Keratinocyte (primary cell): ENCODE measurements at regions not wholly inside any gene's neighbourhood (a gene's known extent, or its start where the extent isn't known, plus 50 kb on each side); places are given as distances from the start of the nearest gene placed in this dataset.

Source experiments
- DNase-seq: peaks from one replicate; pipeline ENCODE4 v3.0.0-alpha.2; 2011; ENCODE audit warnings: low read depth, missing footprints, low spot score
- FAIRE-seq: peaks from 2 replicates; lab custom pipeline; 2011; peaks lifted over from hg19 to GRCh38; lab: Jason Lieb, UNC
- H2AFZ ChIP-seq: 2 replicates; pipeline ENCODE4 v1.6.0; 2012; ENCODE audit warnings: low read length, control low read depth, inconsistent platforms; ENCODE audit not compliant: control insufficient read depth
- H3K27ac ChIP-seq: 2 replicates; pipeline ENCODE4 v1.5.1; 2011; ENCODE audit warnings: low read length; ENCODE audit not compliant: control insufficient read depth, insufficient read depth
- H3K27me3 ChIP-seq: 3 replicates; pipeline ENCODE4 v1.6.0; 2011; ENCODE audit warnings: low read length; ENCODE audit not compliant: control insufficient read depth, insufficient read depth; ENCODE audit errors: extremely low read depth
- H3K36me3 ChIP-seq, 2 experiments: 2 replicates in 1 of 2; 3 replicates in 1 of 2; pipeline ENCODE4 v1.5.1; 2011; ENCODE audit warnings: low read length in 2 of 2, mild to moderate bottlenecking in 1 of 2; ENCODE audit not compliant: control insufficient read depth in 2 of 2, insufficient read depth in 2 of 2; ENCODE audit errors: extremely low read depth in 1 of 2
- H3K4me1 ChIP-seq: 3 replicates; pipeline ENCODE4 v1.5.1; 2011; ENCODE audit warnings: low read length; ENCODE audit not compliant: control insufficient read depth, insufficient read depth; ENCODE audit errors: extremely low read depth
- H3K4me2 ChIP-seq: 3 replicates; pipeline ENCODE4 v1.6.0; 2011; ENCODE audit warnings: low read depth, low read length; ENCODE audit not compliant: control insufficient read depth, insufficient read depth; ENCODE audit errors: extremely low read depth
- H3K4me3 ChIP-seq, 3 experiments: fragments of 200-600 bp in 1 of 3; sonication (generic) in 1 of 3; 2 replicates in 2 of 3; 3 replicates in 1 of 3; pipeline ENCODE4 v1.5.1; 2011 to 2016; ENCODE audit warnings: low read length in 3 of 3, mild to moderate bottlenecking in 3 of 3, control low read depth in 2 of 3, inconsistent platforms in 1 of 3, low read depth in 1 of 3, mixed read lengths in 1 of 3, mixed run types in 1 of 3, moderate library complexity in 1 of 3; ENCODE audit not compliant: control insufficient read depth in 2 of 3, insufficient read depth in 2 of 3; ENCODE audit errors: extremely low read depth in 1 of 3
- H3K79me2 ChIP-seq: 2 replicates; pipeline ENCODE4 v1.6.0; 2012; ENCODE audit warnings: low read length; ENCODE audit not compliant: control insufficient read depth, insufficient read depth
- H3K9ac ChIP-seq: 3 replicates; pipeline ENCODE4 v1.6.0; 2011; ENCODE audit warnings: low read length; ENCODE audit not compliant: control insufficient read depth, insufficient read depth; ENCODE audit errors: extremely low read depth
- H3K9me1 ChIP-seq: 3 replicates; pipeline ENCODE4 v1.6.0; 2011; ENCODE audit warnings: low read length; ENCODE audit not compliant: control insufficient read depth, insufficient read depth; ENCODE audit errors: extremely low read depth
- H3K9me3 ChIP-seq: 2 replicates; pipeline ENCODE4 v1.5.1; 2012; ENCODE audit warnings: low read depth, low read length; ENCODE audit not compliant: control insufficient read depth
- H4K20me1 ChIP-seq: 3 replicates; pipeline ENCODE4 v1.6.0; 2011; ENCODE audit warnings: low read length; ENCODE audit not compliant: control insufficient read depth, insufficient read depth; ENCODE audit errors: extremely low read depth
- EZH2 ChIP-seq: IDR thresholded peaks from one replicate; pipeline ENCODE4 v1.6.1; 2012; ENCODE audit warnings: inconsistent platforms, mild to moderate bottlenecking, low read length, moderate library complexity
- dilution Hi-C: fragments of 300-500 bp; cut with MboI; formaldehyde crosslinking; loops from one replicate; pipeline ENCODE4 v1.7.0; 2020; ENCODE audit warnings: low sequenced_read_pairs; ENCODE audit not compliant: extremely low pct_ligation_motif_present
- TF ChIP-seq, protein P1 (sequence below), 3 experiments: IDR thresholded peaks in 1 of 3; conservative IDR thresholded peaks in 1 of 3; optimal IDR thresholded peaks in 1 of 3; 2 replicates in 2 of 3; 3 replicates in 1 of 3; pipeline versions ENCODE3 to v1.5.1; 2011; ENCODE audit warnings: low read length in 3 of 3, mild to moderate bottlenecking in 3 of 3, moderate library complexity in 2 of 3, control low read depth in 1 of 3, inconsistent platforms in 1 of 3; ENCODE audit not compliant: insufficient read depth in 2 of 3; ENCODE audit errors: extremely low read depth in 1 of 3

DNA sequence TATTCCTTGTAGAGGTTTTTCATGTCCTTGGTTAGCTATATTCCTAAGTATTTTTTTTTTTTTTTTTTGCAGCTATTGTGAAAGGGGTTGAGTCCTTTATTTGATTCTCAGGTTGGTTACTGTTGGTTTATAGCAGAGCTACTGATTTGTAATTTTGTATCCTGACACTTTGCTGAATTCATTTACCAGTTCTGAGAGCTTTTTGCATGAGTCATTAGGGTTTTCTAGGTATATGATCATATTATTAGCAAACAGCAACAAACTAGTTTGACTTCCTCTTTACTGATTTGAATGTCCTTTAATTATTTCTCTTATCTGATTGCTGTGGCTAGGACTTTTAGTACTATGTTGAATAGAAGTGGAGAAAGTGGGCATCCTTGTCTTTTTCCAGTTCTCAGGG, 737.4 kb downstream of the ZNF385D start:
- TF ChIP-seq EZH2, result no peak
- TF ChIP-seq, protein P1, sequence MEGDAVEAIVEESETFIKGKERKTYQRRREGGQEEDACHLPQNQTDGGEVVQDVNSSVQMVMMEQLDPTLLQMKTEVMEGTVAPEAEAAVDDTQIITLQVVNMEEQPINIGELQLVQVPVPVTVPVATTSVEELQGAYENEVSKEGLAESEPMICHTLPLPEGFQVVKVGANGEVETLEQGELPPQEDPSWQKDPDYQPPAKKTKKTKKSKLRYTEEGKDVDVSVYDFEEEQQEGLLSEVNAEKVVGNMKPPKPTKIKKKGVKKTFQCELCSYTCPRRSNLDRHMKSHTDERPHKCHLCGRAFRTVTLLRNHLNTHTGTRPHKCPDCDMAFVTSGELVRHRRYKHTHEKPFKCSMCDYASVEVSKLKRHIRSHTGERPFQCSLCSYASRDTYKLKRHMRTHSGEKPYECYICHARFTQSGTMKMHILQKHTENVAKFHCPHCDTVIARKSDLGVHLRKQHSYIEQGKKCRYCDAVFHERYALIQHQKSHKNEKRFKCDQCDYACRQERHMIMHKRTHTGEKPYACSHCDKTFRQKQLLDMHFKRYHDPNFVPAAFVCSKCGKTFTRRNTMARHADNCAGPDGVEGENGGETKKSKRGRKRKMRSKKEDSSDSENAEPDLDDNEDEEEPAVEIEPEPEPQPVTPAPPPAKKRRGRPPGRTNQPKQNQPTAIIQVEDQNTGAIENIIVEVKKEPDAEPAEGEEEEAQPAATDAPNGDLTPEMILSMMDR (optimal IDR thresholded peaks at IDR 0.05 in 1 of 3, IDR thresholded peaks at IDR 0.05 in 1 of 3, conservative IDR thresholded peaks at IDR 0.05 in 1 of 3; ENCODE audit: extremely low read depth in 1 of 3, insufficient read depth in 2 of 3, low read length in 3 of 3), result no peak
- Histone ChIP-seq H3K4me2 (no peak overlapping the region), H3K4me1 (peaks cover 2% of the 10 kb centered on the region), H3K27ac (no peak overlapping the region), H3K4me3 (no peak overlapping the region), H3K79me2 (no peaks in the 10 kb centered on the region), H3K9me1 (no peaks in the 10 kb centered on the region), H3K9ac (no peak overlapping the region), H2AFZ (no peak overlapping the region), H3K36me3 (no peaks in the 10 kb centered on the region), H3K27me3 (no peaks in the 10 kb centered on the region), H3K9me3 (no peaks in the 10 kb centered on the region), H4K20me1 (no peaks in the 10 kb centered on the region)
- FAIRE-seq, result no peak
- dilution Hi-C loops, result no loop called here
- DNase-seq, result no peak

DNA sequence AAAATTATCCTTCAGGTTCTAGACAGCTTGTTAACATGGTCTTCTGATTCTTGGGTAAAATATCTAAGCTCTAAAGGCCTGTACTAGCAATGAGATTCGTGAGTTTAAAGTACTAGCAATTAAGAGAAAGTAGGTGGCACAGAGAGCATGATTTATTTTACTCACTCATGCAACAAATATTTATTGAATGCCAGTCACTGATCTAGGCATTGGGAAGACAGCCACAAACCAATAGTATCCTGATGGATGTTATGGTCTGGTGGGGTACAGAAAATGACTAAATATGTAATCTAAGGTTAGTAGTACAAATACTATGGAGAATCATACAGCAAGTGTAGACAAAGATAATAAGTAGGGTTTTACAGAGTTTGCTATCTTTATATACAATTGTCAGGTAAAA, 751.3 kb downstream of the ZNF385D start:
- no peaks in the 10 kb centered on the region for H3K36me3 ChIP-seq
- TF ChIP-seq, protein P1 (optimal IDR thresholded peaks at IDR 0.05 in 1 of 3, IDR thresholded peaks at IDR 0.05 in 1 of 3, conservative IDR thresholded peaks at IDR 0.05 in 1 of 3; ENCODE audit: extremely low read depth in 1 of 3, insufficient read depth in 2 of 3, low read length in 3 of 3), result no peak
- TF ChIP-seq EZH2, result no peak
- DNase-seq (no peak), FAIRE-seq (no peak)
- no peak overlapping the region for H3K27ac ChIP-seq
- no peak overlapping the region for H3K4me2 ChIP-seq
- no peaks in the 10 kb centered on the region for H3K27me3 ChIP-seq
- H3K9ac ChIP-seq, result no peak overlapping the region
- H3K9me1 ChIP-seq, result no peaks in the 10 kb centered on the region
- no peaks in the 10 kb centered on the region for H4K20me1 ChIP-seq
- H3K79me2 ChIP-seq, result no peaks in the 10 kb centered on the region
- H2AFZ ChIP-seq, result no peak overlapping the region
- dilution Hi-C loops, result no loop called here
- no peaks in the 10 kb centered on the region for H3K4me1 ChIP-seq
- no peak overlapping the region for H3K4me3 ChIP-seq
- no peaks in the 10 kb centered on the region for H3K9me3 ChIP-seq
